Lower leg skin (tissue), 4 donors: ENCODE measurements at regions not wholly inside any gene's neighbourhood (a gene's known extent, or its start where the extent isn't known, plus 50 kb on each side); places are given as distances from the start of the nearest gene placed in this dataset.

Experiments
- DNase-seq, 2 donors: peaks; one replicate each; pipeline ENCODE4 v3.0.0-alpha.2; 2019; ENCODE audit warnings: low spot score in 2 of 2
- H3K4me3 ChIP-seq: fragments of 200-600 bp; sonication (generic); 2 replicates; pipeline ENCODE4 v1.5.1; 2017; ENCODE audit warnings: mild to moderate bottlenecking, low read depth; ENCODE audit not compliant: poor library complexity, severe bottlenecking
- POLR2A ChIP-seq, 2 donors: fragments of 450-650 bp; IDR thresholded peaks; one replicate each; pipeline ENCODE4 v1.6.1; 2016 to 2017; ENCODE audit warnings: antibody characterized with exemption in 2 of 2, mild to moderate bottlenecking in 1 of 2, moderate library complexity in 1 of 2
- WGBS, 2 donors: methylation state at CpG; one replicate each; pipeline ENCODE4 v1.1.5; 2018; 5-methylcytosine and 5-hydroxymethylcytosine counted together
- intact Hi-C: fragments of 100-400 bp; cut with DNase I; formaldehyde crosslinking; loops from one replicate; pipeline ENCODE4 v1.15.0; 2023; ENCODE audit warnings: low total_unique reads
- TF ChIP-seq, protein P1 (sequence below), 3 donors: fragments of 450-650 bp; IDR thresholded peaks; one replicate each; pipeline ENCODE4 v1.5.1; 2016; ENCODE audit warnings: antibody characterized with exemption in 3 of 3, mild to moderate bottlenecking in 3 of 3, moderate library complexity in 2 of 3

DNA sequence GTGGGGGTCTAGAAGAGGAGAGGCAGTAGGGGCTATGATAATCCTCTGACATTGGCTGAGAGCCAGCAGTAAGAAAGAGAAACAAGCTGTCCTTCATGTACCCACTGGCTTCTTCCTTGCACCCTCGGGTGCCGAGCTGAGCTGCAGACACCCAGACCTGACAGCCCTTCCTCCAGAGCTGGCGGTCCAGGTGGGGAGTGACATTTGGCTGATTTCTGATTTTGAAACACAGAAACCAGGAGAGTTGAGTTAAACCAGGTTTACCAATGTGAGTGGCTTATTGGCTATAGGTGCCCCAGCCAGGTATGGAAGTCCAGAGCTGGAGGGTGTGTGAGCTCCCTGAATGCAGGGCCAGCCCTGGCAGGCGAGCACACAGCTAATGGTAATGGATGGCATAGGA lies 59.2 kb downstream of the GADD45G start:
- intact Hi-C loops: no loop called here
- 88 to 92% methylated on average over 4 of the region's 4 CpGs for WGBS, 2 donors
- H3K4me3 ChIP-seq: no peak overlapping the region
- no peak for TF ChIP-seq POLR2A (IDR thresholded peaks at IDR 0.05)
- TF ChIP-seq, protein P1, sequence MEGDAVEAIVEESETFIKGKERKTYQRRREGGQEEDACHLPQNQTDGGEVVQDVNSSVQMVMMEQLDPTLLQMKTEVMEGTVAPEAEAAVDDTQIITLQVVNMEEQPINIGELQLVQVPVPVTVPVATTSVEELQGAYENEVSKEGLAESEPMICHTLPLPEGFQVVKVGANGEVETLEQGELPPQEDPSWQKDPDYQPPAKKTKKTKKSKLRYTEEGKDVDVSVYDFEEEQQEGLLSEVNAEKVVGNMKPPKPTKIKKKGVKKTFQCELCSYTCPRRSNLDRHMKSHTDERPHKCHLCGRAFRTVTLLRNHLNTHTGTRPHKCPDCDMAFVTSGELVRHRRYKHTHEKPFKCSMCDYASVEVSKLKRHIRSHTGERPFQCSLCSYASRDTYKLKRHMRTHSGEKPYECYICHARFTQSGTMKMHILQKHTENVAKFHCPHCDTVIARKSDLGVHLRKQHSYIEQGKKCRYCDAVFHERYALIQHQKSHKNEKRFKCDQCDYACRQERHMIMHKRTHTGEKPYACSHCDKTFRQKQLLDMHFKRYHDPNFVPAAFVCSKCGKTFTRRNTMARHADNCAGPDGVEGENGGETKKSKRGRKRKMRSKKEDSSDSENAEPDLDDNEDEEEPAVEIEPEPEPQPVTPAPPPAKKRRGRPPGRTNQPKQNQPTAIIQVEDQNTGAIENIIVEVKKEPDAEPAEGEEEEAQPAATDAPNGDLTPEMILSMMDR (IDR thresholded peaks at IDR 0.05): no peak
- no peak for DNase-seq

DNA sequence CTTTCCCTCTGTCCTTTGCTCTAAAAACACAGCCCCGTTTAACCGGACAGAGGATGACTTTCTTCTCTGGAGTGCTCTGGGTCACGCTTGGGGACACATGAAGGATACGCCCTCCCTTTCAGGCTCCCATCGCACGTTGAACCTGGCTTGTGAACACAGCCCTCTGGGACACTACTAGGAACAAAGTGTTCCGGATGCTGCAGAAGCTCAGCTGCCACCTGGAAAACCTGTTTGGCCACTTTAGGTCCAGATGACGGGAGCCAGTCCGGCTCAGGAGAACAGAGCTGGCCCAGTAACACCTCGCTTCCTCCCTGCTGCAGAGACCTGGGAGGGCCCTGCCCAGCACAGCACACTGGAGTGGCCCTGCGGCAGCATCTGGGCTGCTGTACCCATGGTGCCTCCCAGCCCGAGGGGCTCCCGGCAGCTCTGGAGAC lies 60.1 kb downstream of the GADD45G start:
- TF ChIP-seq POLR2A (IDR thresholded peaks at IDR 0.05): no peak
- WGBS, 2 donors: 65 to 79% methylated on average over 9 to 12 of the region's 13 CpGs
- no peak overlapping the region for H3K4me3 ChIP-seq
- intact Hi-C loops: no loop called here
- peak; percentile 47 to 89 for DNase-seq

- no peak for DNase-seq
- WGBS, 2 donors: 88 to 91% methylated on average over 7 of the region's 7 CpGs
- H3K4me3 ChIP-seq: no peak overlapping the region
- TF ChIP-seq, protein P1 (IDR thresholded peaks at IDR 0.05): no peak
- TF ChIP-seq POLR2A (IDR thresholded peaks at IDR 0.05): no peak
- intact Hi-C loops: no loop called here
These were observed 61.6 kb downstream of the GADD45G start for GRCh38 chr9:89666364-89666763.

DNA sequence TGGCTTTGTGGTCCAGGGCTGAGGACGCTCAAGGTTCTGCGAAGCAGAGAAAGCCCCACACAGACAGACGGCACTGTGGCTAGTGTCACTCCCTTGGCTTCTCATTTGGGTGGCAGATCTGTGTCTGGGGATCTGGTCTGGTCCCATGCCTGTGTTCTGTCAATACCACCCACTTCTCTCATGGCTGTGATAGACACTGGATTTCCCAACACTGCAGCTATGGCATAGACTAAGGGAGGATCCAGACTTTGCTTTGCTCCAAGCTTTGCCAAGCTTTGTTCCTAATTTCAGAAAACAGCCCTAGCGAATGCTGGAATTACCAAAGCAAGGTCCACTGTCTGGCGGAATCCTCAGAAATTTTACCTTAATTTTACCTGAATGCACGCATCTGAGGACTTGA lies 62.1 kb downstream of the GADD45G start:
- no peak for TF ChIP-seq POLR2A (IDR thresholded peaks at IDR 0.05)
- TF ChIP-seq, protein P1 (IDR thresholded peaks at IDR 0.05): no peak
- no peak overlapping the region for H3K4me3 ChIP-seq
- intact Hi-C loops: no loop called here
- 93 to 95% methylated on average over 6 of the region's 6 CpGs for WGBS, 2 donors
- DNase-seq: no peak

GRCh38 chr9:89667726-89668125 lies 62.9 kb downstream of the GADD45G start:
- 82 to 84% methylated on average over 7 to 8 of the region's 8 CpGs for WGBS, 2 donors
- DNase-seq: no peak
- H3K4me3 ChIP-seq: no peak overlapping the region
- intact Hi-C loops: no loop called here
- TF ChIP-seq, protein P1 (IDR thresholded peaks at IDR 0.05): no peak
- TF ChIP-seq POLR2A (IDR thresholded peaks at IDR 0.05): no peak

GRCh38 chr9:89668216-89668865 lies 63.5 kb downstream of the GADD45G start:
- 68 to 75% methylated on average over 7 of the region's 7 CpGs for WGBS, 2 donors
- DNase-seq: no peak
- intact Hi-C loops: no loop called here

More at GRCh38 chr9:89668216-89668865, 63.5 kb downstream of the GADD45G start:
- no peak overlapping the region for H3K4me3 ChIP-seq
- TF ChIP-seq POLR2A (IDR thresholded peaks at IDR 0.05): no peak
- TF ChIP-seq, protein P1 (IDR thresholded peaks at IDR 0.05): no peak
